ENCODE measurements at regions not wholly inside any gene's neighbourhood (a gene's known extent, or its start where the extent isn't known, plus 50 kb on each side); places are given as distances from the start of the nearest gene placed in this dataset.

GRCh38 chr4:152269448-152270191 lies 266.3 kb downstream of the FBXW7 start:
- TF ChIP-seq CTCF (IDR thresholded peaks at IDR 0.05) (no peak), POLR2A (IDR thresholded peaks at IDR 0.05) (no peak)
